SIG-M5 treated with dmso at 0.1 percent for 504 hours (cell line): ENCODE measurements at regions not wholly inside any gene's neighbourhood (a gene's known extent, or its start where the extent isn't known, plus 50 kb on each side); places are given as distances from the start of the nearest gene placed in this dataset.
"Not testable (repeated sequence)": the region's sequence is repeated elsewhere in the genome, so short reads cannot be mapped to it uniquely, and the experiment has no call there.

Experiments
- DNase-seq: peaks from one replicate; lab custom pipeline; 2025; ENCODE audit not compliant: unreplicated experiment; lab: John Stamatoyannopoulos, UW

GRCh38 chr4:91837608-91838029 lies 466.1 kb upstream of the GRID2 start:
- no peak for DNase-seq

GRCh38 chr4:91838181-91838861 lies 465.4 kb upstream of the GRID2 start:
- no peak for DNase-seq

- DNase-seq: peak; percentile 2
Measured at GRCh38 chr4:91840359-91840758, 463.4 kb upstream of the GRID2 start.

GRCh38 chr4:91846233-91846632 lies 457.5 kb upstream of the GRID2 start:
- no peak for DNase-seq

- no peak for DNase-seq
Measured at GRCh38 chr4:91851456-91851855, 452.3 kb upstream of the GRID2 start.

- no peak for DNase-seq
Measured at GRCh38 chr4:91887926-91888325, 415.8 kb upstream of the GRID2 start.

GRCh38 chr4:91891217-91891616 lies 412.5 kb upstream of the GRID2 start:
- not testable (repeated sequence) for DNase-seq

- no peak for DNase-seq
Measured at GRCh38 chr4:91894006-91894405, 409.8 kb upstream of the GRID2 start.

- no peak for DNase-seq
Measured at GRCh38 chr4:91904556-91904955, 399.2 kb upstream of the GRID2 start.

GRCh38 chr4:91909963-91910362 lies 393.8 kb upstream of the GRID2 start:
- no peak for DNase-seq

- no peak for DNase-seq
Measured at GRCh38 chr4:91914176-91914804, 389.5 kb upstream of the GRID2 start.

GRCh38 chr4:91916219-91916618 lies 387.5 kb upstream of the GRID2 start:
- no peak for DNase-seq

GRCh38 chr4:91924625-91925024 lies 379.1 kb upstream of the GRID2 start:
- no peak for DNase-seq

- no peak for DNase-seq
Measured at GRCh38 chr4:91935217-91935616, 368.5 kb upstream of the GRID2 start.

GRCh38 chr4:91936311-91936710 lies 367.5 kb upstream of the GRID2 start:
- DNase-seq: no peak

GRCh38 chr4:91957963-91958362 lies 345.8 kb upstream of the GRID2 start:
- DNase-seq: no peak

- DNase-seq: no peak
Measured at GRCh38 chr4:91958596-91958995, 345.2 kb upstream of the GRID2 start.

GRCh38 chr4:91961504-91961903 lies 342.3 kb upstream of the GRID2 start:
- DNase-seq: no peak

- DNase-seq: no peak
Measured at GRCh38 chr4:91963486-91963885, 340.3 kb upstream of the GRID2 start.

- DNase-seq: no peak
Measured at GRCh38 chr4:91965166-91965565, 338.6 kb upstream of the GRID2 start.

GRCh38 chr4:91973479-91974153 lies 330.1 kb upstream of the GRID2 start:
- no peak for DNase-seq

GRCh38 chr4:91984466-91984865 lies 319.3 kb upstream of the GRID2 start:
- no peak for DNase-seq
